ENCODE measurements at regions not wholly inside any gene's neighbourhood (a gene's known extent, or its start where the extent isn't known, plus 50 kb on each side); places are given as distances from the start of the nearest gene placed in this dataset.

GRCh38 chr18:43682196-43682595 is 404.9 kb upstream of the SYT4 start:
- Histone ChIP-seq H3K36me3 (ENCODE audit: insufficient read depth, low read length) (no peaks in the 10 kb centered on the region), H3K4me3 (ENCODE audit: low read length) (no peak overlapping the region), H3K9me3 (replicated peaks; ENCODE audit: low read length) (no peaks in the 10 kb centered on the region), H3K4me2 (ENCODE audit: low read length) (no peak overlapping the region), H3K27me3 (ENCODE audit: control insufficient read depth, insufficient read depth, low read length) (no peaks in the 10 kb centered on the region), H3K9ac (ENCODE audit: low read depth, low read length) (no peak overlapping the region), H3K4me1 (ENCODE audit: control insufficient read depth, insufficient read depth, low read length) (no peaks in the 10 kb centered on the region)

- Histone ChIP-seq H3K36me3 (ENCODE audit: insufficient read depth, low read length) (no peaks in the 10 kb centered on the region), H3K4me3 (ENCODE audit: low read length) (no peak overlapping the region), H3K9me3 (replicated peaks; ENCODE audit: low read length) (no peaks in the 10 kb centered on the region), H3K4me1 (ENCODE audit: control insufficient read depth, insufficient read depth, low read length) (no peaks in the 10 kb centered on the region), H3K9ac (ENCODE audit: low read depth, low read length) (no peak overlapping the region), H3K4me2 (ENCODE audit: low read length) (no peak overlapping the region), H3K27me3 (ENCODE audit: control insufficient read depth, insufficient read depth, low read length) (no peaks in the 10 kb centered on the region)
Observed at GRCh38 chr18:43686709-43687108, 409.4 kb upstream of the SYT4 start.

GRCh38 chr18:43692099-43692690 is 414.9 kb upstream of the SYT4 start:
- Histone ChIP-seq H3K4me1 (ENCODE audit: control insufficient read depth, insufficient read depth, low read length) (no peaks in the 10 kb centered on the region), H3K9ac (ENCODE audit: low read depth, low read length) (no peak overlapping the region)

GRCh38 chr18:43702399-43702798 is 425.1 kb upstream of the SYT4 start:
- Histone ChIP-seq H3K36me3 (ENCODE audit: insufficient read depth, low read length) (no peaks in the 10 kb centered on the region), H3K4me2 (ENCODE audit: low read length) (no peak overlapping the region), H3K4me3 (ENCODE audit: low read length) (no peak overlapping the region), H3K4me1 (ENCODE audit: control insufficient read depth, insufficient read depth, low read length) (no peaks in the 10 kb centered on the region), H3K27me3 (ENCODE audit: control insufficient read depth, insufficient read depth, low read length) (no peaks in the 10 kb centered on the region), H3K9ac (ENCODE audit: low read depth, low read length) (no peak overlapping the region), H3K9me3 (replicated peaks; ENCODE audit: low read length) (no peaks in the 10 kb centered on the region)

More at GRCh38 chr18:43692099-43692690, 414.9 kb upstream of the SYT4 start:
- H3K4me3 ChIP-seq (ENCODE audit: low read length): no peak overlapping the region
- H3K4me2 ChIP-seq (ENCODE audit: low read length): no peak overlapping the region
- H3K9me3 ChIP-seq (replicated peaks; ENCODE audit: low read length): no peaks in the 10 kb centered on the region
- no peaks in the 10 kb centered on the region for H3K36me3 ChIP-seq (ENCODE audit: insufficient read depth, low read length)
- no peaks in the 10 kb centered on the region for H3K27me3 ChIP-seq (ENCODE audit: control insufficient read depth, insufficient read depth, low read length)

- H3K36me3 ChIP-seq (ENCODE audit: insufficient read depth, low read length): no peaks in the 10 kb centered on the region
- no peaks in the 10 kb centered on the region for H3K4me1 ChIP-seq (ENCODE audit: control insufficient read depth, insufficient read depth, low read length)
- no peak overlapping the region for H3K4me3 ChIP-seq (ENCODE audit: low read length)
- H3K27me3 ChIP-seq (ENCODE audit: control insufficient read depth, insufficient read depth, low read length): no peaks in the 10 kb centered on the region
- H3K9ac ChIP-seq (ENCODE audit: low read depth, low read length): no peak overlapping the region
- no peaks in the 10 kb centered on the region for H3K9me3 ChIP-seq (replicated peaks; ENCODE audit: low read length)
- no peak overlapping the region for H3K4me2 ChIP-seq (ENCODE audit: low read length)
Observed at GRCh38 chr18:43703050-43703449, 425.8 kb upstream of the SYT4 start.

GRCh38 chr18:43705850-43706249 is 428.6 kb upstream of the SYT4 start:
- no peaks in the 10 kb centered on the region for H3K4me1 ChIP-seq (ENCODE audit: control insufficient read depth, insufficient read depth, low read length)
- H3K4me2 ChIP-seq (ENCODE audit: low read length): no peak overlapping the region
- no peak overlapping the region for H3K4me3 ChIP-seq (ENCODE audit: low read length)
- no peaks in the 10 kb centered on the region for H3K9me3 ChIP-seq (replicated peaks; ENCODE audit: low read length)
- H3K36me3 ChIP-seq (ENCODE audit: insufficient read depth, low read length): no peaks in the 10 kb centered on the region
- no peak overlapping the region for H3K9ac ChIP-seq (ENCODE audit: low read depth, low read length)
- no peaks in the 10 kb centered on the region for H3K27me3 ChIP-seq (ENCODE audit: control insufficient read depth, insufficient read depth, low read length)

GRCh38 chr18:43710135-43710534 is 432.8 kb upstream of the SYT4 start:
- Histone ChIP-seq H3K4me2 (ENCODE audit: low read length) (no peak overlapping the region), H3K4me1 (ENCODE audit: control insufficient read depth, insufficient read depth, low read length) (no peaks in the 10 kb centered on the region), H3K4me3 (ENCODE audit: low read length) (no peak overlapping the region), H3K9ac (ENCODE audit: low read depth, low read length) (no peak overlapping the region), H3K36me3 (ENCODE audit: insufficient read depth, low read length) (no peaks in the 10 kb centered on the region), H3K27me3 (ENCODE audit: control insufficient read depth, insufficient read depth, low read length) (no peaks in the 10 kb centered on the region), H3K9me3 (replicated peaks; ENCODE audit: low read length) (no peaks in the 10 kb centered on the region)

GRCh38 chr18:43714343-43715010 is 437.2 kb upstream of the SYT4 start:
- Histone ChIP-seq H3K4me1 (ENCODE audit: control insufficient read depth, insufficient read depth, low read length) (no peaks in the 10 kb centered on the region), H3K27me3 (ENCODE audit: control insufficient read depth, insufficient read depth, low read length) (no peaks in the 10 kb centered on the region), H3K4me2 (ENCODE audit: low read length) (no peak overlapping the region), H3K9ac (ENCODE audit: low read depth, low read length) (no peak overlapping the region), H3K4me3 (ENCODE audit: low read length) (no peak overlapping the region), H3K36me3 (ENCODE audit: insufficient read depth, low read length) (no peaks in the 10 kb centered on the region), H3K9me3 (replicated peaks; ENCODE audit: low read length) (no peaks in the 10 kb centered on the region)

- Histone ChIP-seq H3K9ac (ENCODE audit: low read depth, low read length) (no peak overlapping the region), H3K4me2 (ENCODE audit: low read length) (no peak overlapping the region), H3K4me1 (ENCODE audit: control insufficient read depth, insufficient read depth, low read length) (no peaks in the 10 kb centered on the region), H3K27me3 (ENCODE audit: control insufficient read depth, insufficient read depth, low read length) (no peaks in the 10 kb centered on the region), H3K36me3 (ENCODE audit: insufficient read depth, low read length) (no peaks in the 10 kb centered on the region), H3K9me3 (replicated peaks; ENCODE audit: low read length) (no peaks in the 10 kb centered on the region), H3K4me3 (ENCODE audit: low read length) (no peak overlapping the region)
Observed at GRCh38 chr18:43719267-43719795, 442.0 kb upstream of the SYT4 start.

GRCh38 chr18:43720041-43720440 is 442.8 kb upstream of the SYT4 start:
- Histone ChIP-seq H3K4me2 (ENCODE audit: low read length) (no peak overlapping the region), H3K36me3 (ENCODE audit: insufficient read depth, low read length) (no peaks in the 10 kb centered on the region), H3K4me3 (ENCODE audit: low read length) (no peak overlapping the region), H3K4me1 (ENCODE audit: control insufficient read depth, insufficient read depth, low read length) (no peaks in the 10 kb centered on the region), H3K27me3 (ENCODE audit: control insufficient read depth, insufficient read depth, low read length) (no peaks in the 10 kb centered on the region), H3K9ac (ENCODE audit: low read depth, low read length) (no peak overlapping the region), H3K9me3 (replicated peaks; ENCODE audit: low read length) (no peaks in the 10 kb centered on the region)

- no peak overlapping the region for H3K4me3 ChIP-seq (ENCODE audit: low read length)
- H3K9ac ChIP-seq (ENCODE audit: low read depth, low read length): no peak overlapping the region
- H3K9me3 ChIP-seq (replicated peaks; ENCODE audit: low read length): no peaks in the 10 kb centered on the region
- H3K27me3 ChIP-seq (ENCODE audit: control insufficient read depth, insufficient read depth, low read length): no peaks in the 10 kb centered on the region
- H3K4me2 ChIP-seq (ENCODE audit: low read length): no peak overlapping the region
- no peaks in the 10 kb centered on the region for H3K36me3 ChIP-seq (ENCODE audit: insufficient read depth, low read length)
- H3K4me1 ChIP-seq (ENCODE audit: control insufficient read depth, insufficient read depth, low read length): no peaks in the 10 kb centered on the region
Observed at GRCh38 chr18:43735570-43735969, 458.3 kb upstream of the SYT4 start.
